Choroid plexus epithelial cell (primary cell): ENCODE measurements at regions not wholly inside any gene's neighbourhood (a gene's known extent, or its start where the extent isn't known, plus 50 kb on each side); places are given as distances from the start of the nearest gene placed in this dataset.
A peak's percentile ranks its signal among the peaks of the same experiment; 100 is the strongest.

Experiments
- DNase-seq: peaks from one replicate; pipeline ENCODE4 v3.0.0-alpha.2; 2010; ENCODE audit warnings: low read depth
- H3K4me3 ChIP-seq: 2 replicates; pipeline ENCODE4 v1.5.1; 2011; ENCODE audit warnings: low read depth, mild to moderate bottlenecking, control low read depth, low read length, moderate library complexity
- TF ChIP-seq, protein P1 (sequence below): conservative IDR thresholded peaks from 2 replicates; pipeline ENCODE4 v1.5.1; 2011; ENCODE audit warnings: low read depth, mild to moderate bottlenecking, control low read depth, inconsistent platforms, low read length, moderate library complexity

DNA sequence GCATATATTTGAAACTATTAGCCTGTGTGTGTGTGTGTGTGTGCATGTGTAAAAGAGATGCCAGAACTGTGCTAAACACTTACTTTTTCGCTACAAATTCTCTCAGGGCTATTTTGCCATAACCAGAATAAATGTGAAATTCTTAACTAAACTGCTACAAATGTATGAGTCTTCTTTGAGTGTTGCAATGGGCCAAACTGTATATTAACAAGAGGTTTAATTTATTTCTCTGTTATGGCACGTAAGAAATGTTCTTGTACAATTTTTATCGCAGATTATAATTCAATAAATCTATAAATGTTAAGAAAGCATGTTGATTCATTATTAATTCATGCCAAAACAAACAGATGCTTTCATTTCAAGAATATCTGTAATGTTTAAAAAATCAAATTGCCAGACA lies 454.5 kb upstream of the PCDH7 start:
- no peak for DNase-seq
- no peak overlapping the region for H3K4me3 ChIP-seq
- TF ChIP-seq, protein P1, sequence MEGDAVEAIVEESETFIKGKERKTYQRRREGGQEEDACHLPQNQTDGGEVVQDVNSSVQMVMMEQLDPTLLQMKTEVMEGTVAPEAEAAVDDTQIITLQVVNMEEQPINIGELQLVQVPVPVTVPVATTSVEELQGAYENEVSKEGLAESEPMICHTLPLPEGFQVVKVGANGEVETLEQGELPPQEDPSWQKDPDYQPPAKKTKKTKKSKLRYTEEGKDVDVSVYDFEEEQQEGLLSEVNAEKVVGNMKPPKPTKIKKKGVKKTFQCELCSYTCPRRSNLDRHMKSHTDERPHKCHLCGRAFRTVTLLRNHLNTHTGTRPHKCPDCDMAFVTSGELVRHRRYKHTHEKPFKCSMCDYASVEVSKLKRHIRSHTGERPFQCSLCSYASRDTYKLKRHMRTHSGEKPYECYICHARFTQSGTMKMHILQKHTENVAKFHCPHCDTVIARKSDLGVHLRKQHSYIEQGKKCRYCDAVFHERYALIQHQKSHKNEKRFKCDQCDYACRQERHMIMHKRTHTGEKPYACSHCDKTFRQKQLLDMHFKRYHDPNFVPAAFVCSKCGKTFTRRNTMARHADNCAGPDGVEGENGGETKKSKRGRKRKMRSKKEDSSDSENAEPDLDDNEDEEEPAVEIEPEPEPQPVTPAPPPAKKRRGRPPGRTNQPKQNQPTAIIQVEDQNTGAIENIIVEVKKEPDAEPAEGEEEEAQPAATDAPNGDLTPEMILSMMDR, result no peak

DNA sequence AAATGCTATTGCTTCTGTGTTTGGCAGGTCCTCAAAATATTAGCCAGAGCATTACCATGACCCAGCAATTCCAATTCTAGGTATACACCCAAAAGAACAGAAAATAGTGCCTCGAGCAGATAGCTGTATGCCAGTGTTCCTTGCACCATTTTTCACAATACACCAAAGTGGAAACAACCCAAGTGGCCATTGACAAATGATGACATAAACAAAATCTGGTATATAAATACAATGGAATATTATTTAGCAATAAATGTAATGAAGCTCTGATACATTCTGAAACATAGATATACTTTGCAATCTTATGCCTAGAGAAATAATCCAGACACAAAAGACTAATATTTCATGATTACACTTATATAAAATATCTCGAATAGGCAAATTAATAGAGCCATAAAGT lies 451.8 kb upstream of the PCDH7 start:
- H3K4me3 ChIP-seq, result no peak overlapping the region
- DNase-seq, result no peak
- TF ChIP-seq, protein P1, result no peak

DNA sequence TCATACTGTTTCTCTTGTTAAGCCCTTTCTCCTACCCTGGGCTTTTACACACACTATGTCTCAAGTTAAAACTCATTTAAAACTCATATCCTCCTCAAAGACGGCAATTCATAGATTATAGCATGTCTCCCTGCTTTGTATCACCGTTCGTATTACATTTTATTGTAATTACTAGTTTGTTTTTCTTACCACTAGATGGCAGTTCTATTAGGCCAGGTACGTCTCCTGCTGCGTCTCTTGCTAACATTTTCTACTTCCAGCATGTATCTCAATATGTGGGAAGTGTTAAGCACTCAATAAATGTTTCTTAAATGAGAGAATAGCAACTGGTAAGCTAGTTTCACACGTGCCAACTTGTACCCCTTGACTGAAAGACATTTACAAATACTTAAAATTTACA lies 450.3 kb upstream of the PCDH7 start:
- TF ChIP-seq, protein P1, result peak; percentile 23
- peak; percentile 1 for DNase-seq
- H3K4me3 ChIP-seq, result no peak overlapping the region

DNA sequence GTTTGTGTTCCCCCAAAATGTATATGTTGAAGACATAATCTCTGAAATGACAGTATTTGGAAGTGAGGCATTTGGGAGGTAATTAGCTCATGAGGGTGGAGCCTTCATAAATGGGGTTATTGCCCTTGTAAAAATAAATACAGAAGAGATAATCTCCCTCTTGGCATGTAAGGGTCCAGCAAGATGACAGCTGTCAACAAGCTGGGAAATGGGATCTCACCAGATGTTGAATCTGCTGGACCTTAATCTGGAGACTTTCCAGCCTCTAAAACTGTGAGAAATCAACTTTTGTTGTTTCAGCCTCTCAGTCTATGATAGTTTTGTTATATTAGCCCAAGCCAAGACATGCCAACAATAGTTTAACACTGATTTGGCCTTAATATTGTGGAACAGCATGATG lies 438.2 kb upstream of the PCDH7 start:
- H3K4me3 ChIP-seq, result no peak overlapping the region
- TF ChIP-seq, protein P1, result no peak
- DNase-seq, result no peak

GRCh38 chr4:30283336-30283735 lies 436.8 kb upstream of the PCDH7 start:
- H3K4me3 ChIP-seq, result no peak overlapping the region
- TF ChIP-seq, protein P1, result no peak
- DNase-seq, result no peak

GRCh38 chr4:30294295-30294694 lies 425.9 kb upstream of the PCDH7 start:
- no peak for DNase-seq
- TF ChIP-seq, protein P1, result no peak
- H3K4me3 ChIP-seq, result no peak overlapping the region

DNA sequence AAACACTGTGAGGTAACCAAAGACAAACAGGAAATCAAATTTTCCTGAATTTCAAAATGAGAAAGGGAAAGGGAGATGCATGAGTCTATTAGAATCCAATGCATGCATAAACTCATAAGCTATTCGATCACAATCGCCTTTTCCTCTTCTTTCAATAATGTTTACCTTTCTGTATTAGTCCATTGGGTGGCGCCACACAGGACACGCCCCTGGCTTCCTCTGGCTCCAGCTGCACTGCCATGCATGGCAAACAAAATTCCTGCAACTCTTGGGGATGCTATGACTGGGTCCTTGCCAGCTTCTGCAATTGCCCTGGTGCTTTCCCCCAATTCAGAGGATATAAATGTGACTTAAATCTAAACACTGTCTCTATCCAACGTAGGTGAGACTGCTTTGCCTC lies 424.5 kb upstream of the PCDH7 start:
- TF ChIP-seq, protein P1, result no peak
- DNase-seq, result no peak
- H3K4me3 ChIP-seq, result no peak overlapping the region
